HepG2 (cell line): ENCODE measurements at regions not wholly inside any gene's neighbourhood (a gene's known extent, or its start where the extent isn't known, plus 50 kb on each side); places are given as distances from the start of the nearest gene placed in this dataset.

Experiments used
- ATAC-seq: fragments of 200-7000 bp; cut with Tn5 transposase; 3 replicates; pipeline ENCODE4 v1.9.1; 2020; ENCODE audit warnings: mild to moderate bottlenecking, moderate library complexity
- BruUV-seq: library from RNA; stranded (reverse); fragments of 400-500 nt; replicated peaks from 2 replicates; lab custom pipeline; 2021; lab: Mats Ljungman, UMichigan
- CTCF ChIA-PET: fragments of 300-600 bp; formaldehyde crosslinking; extraction: SDS; loops from one replicate; lab custom pipeline; 2021; ENCODE audit warnings: low total read pairs, inconsistent platforms, low intra/inter-chr PET ratio; lab: Yijun Ruan, JAX
- POLR2A ChIA-PET: fragments of 350-600 bp; sonication (Branson Sonifier 250); formaldehyde crosslinking; loops from one replicate; lab custom pipeline; 2020; ENCODE audit warnings: antibody characterized with exemption, inconsistent platforms; lab: Yijun Ruan, JAX
- DNase-seq: peaks from one replicate; pipeline ENCODE4 v3.0.0-alpha.2; 2015; ENCODE audit warnings: low spot score
- FAIRE-seq: peaks from 3 replicates; lab custom pipeline; 2011; peaks lifted over from hg19 to GRCh38; lab: Jason Lieb, UNC
- H2AFZ ChIP-seq: one replicate; pipeline ENCODE4 v1.6.1; 2011; ENCODE audit warnings: low read length, inconsistent platforms
- H3K27ac ChIP-seq: fragments of 300-600 bp; 3 replicates; pipeline ENCODE4 v1.8.0; 2011; ENCODE audit warnings: mixed run types, mild to moderate bottlenecking, mixed read lengths, low read length, inconsistent platforms; ENCODE audit not compliant: insufficient read depth; ENCODE audit errors: extremely low read length
- H3K27me3 ChIP-seq, 2 experiments: fragments of 200-600 bp in 1 of 2; 2 replicates in 1 of 2; 3 replicates in 1 of 2; pipeline versions ENCODE4 v1.6.0 to v1.8.0; 2011; ENCODE audit warnings: low read length in 2 of 2, mild to moderate bottlenecking in 2 of 2, moderate library complexity in 2 of 2, inconsistent platforms in 1 of 2; ENCODE audit not compliant: insufficient read depth in 2 of 2, control insufficient read depth in 1 of 2
- H3K36me3 ChIP-seq, 2 experiments: fragments of 200-600 bp in 1 of 2; replicated peaks in 1 of 2; 2 replicates in 1 of 2; 3 replicates in 1 of 2; pipeline versions ENCODE4 v1.5.1 to v1.8.0; 2011; ENCODE audit warnings: low read length in 2 of 2, inconsistent platforms in 1 of 2; ENCODE audit not compliant: insufficient read depth in 2 of 2, control insufficient read depth in 1 of 2
- H3K4me1 ChIP-seq: 2 replicates; pipeline ENCODE4 v1.5.1; 2012; ENCODE audit warnings: low read length, inconsistent platforms; ENCODE audit not compliant: insufficient read depth
- H3K4me2 ChIP-seq: 2 replicates; pipeline ENCODE4 v1.6.0; 2011; ENCODE audit warnings: low read depth, low read length, inconsistent platforms
- H3K4me3 ChIP-seq, 3 experiments: fragments of 200-600 bp in 1 of 3; sonication (generic), shearing (Covaris generic) in 1 of 3; replicated peaks in 1 of 3; 2 replicates each; pipeline ENCODE4 v1.5.1; 2011 to 2016; ENCODE audit warnings: low read length in 3 of 3, inconsistent platforms in 2 of 3, low read depth in 2 of 3, mild to moderate bottlenecking in 2 of 3, control low read depth in 1 of 3, mixed read lengths in 1 of 3; ENCODE audit not compliant: insufficient read depth in 1 of 3
- H3K79me2 ChIP-seq: one replicate; pipeline ENCODE4 v1.6.1; 2011; ENCODE audit warnings: low read length, inconsistent platforms; ENCODE audit not compliant: insufficient read depth
- H3K9ac ChIP-seq: 2 replicates; pipeline ENCODE4 v1.6.0; 2011; ENCODE audit warnings: mild to moderate bottlenecking, low read depth, low read length, inconsistent platforms; ENCODE audit not compliant: insufficient read depth
- H3K9me3 ChIP-seq: 2 replicates; pipeline ENCODE4 v1.5.1; 2012; ENCODE audit warnings: mild to moderate bottlenecking, low read length
- H4K20me1 ChIP-seq: 2 replicates; pipeline ENCODE4 v1.6.0; 2011; ENCODE audit warnings: inconsistent platforms, mild to moderate bottlenecking, low read length, moderate library complexity; ENCODE audit not compliant: insufficient read depth
- ELF4 ChIP-seq: sonication (generic); formaldehyde crosslinking; IDR thresholded peaks from 2 replicates; pipeline ENCODE4 v1.5.0; 2020; ENCODE audit warnings: missing genetic modification reagents, mild to moderate bottlenecking, moderate library complexity, borderline replicate concordance
- TOPORS ChIP-seq: sonication (generic); formaldehyde crosslinking; IDR thresholded peaks from 2 replicates; pipeline ENCODE4 v1.8.0; 2023; ENCODE audit warnings: mild to moderate bottlenecking, missing genetic modification reagents
- ZNF83 ChIP-seq: sonication (generic); formaldehyde crosslinking; IDR thresholded peaks from 2 replicates; pipeline ENCODE4 v1.4.0; 2020; ENCODE audit warnings: missing genetic modification reagents, mild to moderate bottlenecking, borderline replicate concordance
- WGBS: methylation state at CpG from one replicate; pipeline ENCODE4 v1.1.6; 2017; ENCODE audit warnings: low lambda C conversion rate; 5-methylcytosine and 5-hydroxymethylcytosine counted together
- in situ Hi-C: cut with HindIII; loops from 2 replicates; pipeline ENCODE4 v1.10.0; 2017; ENCODE audit warnings: low pct_unique_long_range_greater_than_20kb; ENCODE audit not compliant: extremely low pct_ligation_motif_present
- intact Hi-C: fragments of 100-400 bp; cut with micrococcal nuclease; formaldehyde crosslinking; loops from one replicate; pipeline ENCODE4 v1.10.0; 2022; ENCODE audit not compliant: unreplicated experiment
- TF ChIP-seq, protein P1 (sequence below): sonication (generic); formaldehyde crosslinking; conservative IDR thresholded peaks from 2 replicates; pipeline ENCODE4 v1.8.0; 2022; ENCODE audit warnings: missing genetic modification reagents
- TF ChIP-seq, protein P2 (sequence below), 2 experiments: sonication (generic) in 1 of 2; formaldehyde crosslinking in 1 of 2; IDR thresholded peaks; 2 replicates each; pipeline versions ENCODE4 v1.5.1 to v1.6.1; 2011 to 2020; ENCODE audit warnings: borderline replicate concordance in 1 of 2, low read depth in 1 of 2, low read length in 1 of 2, mild to moderate bottlenecking in 1 of 2, missing genetic modification reagents in 1 of 2, moderate library complexity in 1 of 2

DNA sequence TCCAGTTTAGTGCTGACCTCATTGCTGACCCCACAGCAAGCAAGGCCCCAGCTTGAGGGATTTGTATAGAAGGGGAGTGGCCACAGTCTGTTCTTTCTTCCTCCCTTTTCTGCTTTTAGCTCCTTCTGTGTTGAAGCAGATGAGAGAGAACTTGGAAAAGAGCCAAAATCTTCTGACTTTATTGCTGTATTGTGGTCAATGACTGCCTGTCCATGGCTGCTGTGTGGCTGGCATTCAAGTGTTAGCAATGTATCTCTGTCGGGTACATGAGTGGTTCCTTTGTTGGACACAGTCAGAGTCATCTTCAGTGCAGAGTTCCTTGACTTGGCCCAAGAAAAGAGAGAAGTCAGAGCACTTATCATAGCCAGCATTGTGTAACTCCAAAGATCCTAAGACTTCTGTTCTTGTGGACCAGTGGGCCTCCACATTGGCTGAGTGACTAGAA, 154.1 kb downstream of the LRRC70 start (continued):
- TF ChIP-seq, protein P1, sequence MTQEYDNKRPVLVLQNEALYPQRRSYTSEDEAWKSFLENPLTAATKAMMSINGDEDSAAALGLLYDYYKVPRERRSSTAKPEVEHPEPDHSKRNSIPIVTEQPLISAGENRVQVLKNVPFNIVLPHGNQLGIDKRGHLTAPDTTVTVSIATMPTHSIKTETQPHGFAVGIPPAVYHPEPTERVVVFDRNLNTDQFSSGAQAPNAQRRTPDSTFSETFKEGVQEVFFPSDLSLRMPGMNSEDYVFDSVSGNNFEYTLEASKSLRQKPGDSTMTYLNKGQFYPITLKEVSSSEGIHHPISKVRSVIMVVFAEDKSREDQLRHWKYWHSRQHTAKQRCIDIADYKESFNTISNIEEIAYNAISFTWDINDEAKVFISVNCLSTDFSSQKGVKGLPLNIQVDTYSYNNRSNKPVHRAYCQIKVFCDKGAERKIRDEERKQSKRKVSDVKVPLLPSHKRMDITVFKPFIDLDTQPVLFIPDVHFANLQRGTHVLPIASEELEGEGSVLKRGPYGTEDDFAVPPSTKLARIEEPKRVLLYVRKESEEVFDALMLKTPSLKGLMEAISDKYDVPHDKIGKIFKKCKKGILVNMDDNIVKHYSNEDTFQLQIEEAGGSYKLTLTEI (CRISPR knock-in tag) = no peak
- TF ChIP-seq, protein P2, sequence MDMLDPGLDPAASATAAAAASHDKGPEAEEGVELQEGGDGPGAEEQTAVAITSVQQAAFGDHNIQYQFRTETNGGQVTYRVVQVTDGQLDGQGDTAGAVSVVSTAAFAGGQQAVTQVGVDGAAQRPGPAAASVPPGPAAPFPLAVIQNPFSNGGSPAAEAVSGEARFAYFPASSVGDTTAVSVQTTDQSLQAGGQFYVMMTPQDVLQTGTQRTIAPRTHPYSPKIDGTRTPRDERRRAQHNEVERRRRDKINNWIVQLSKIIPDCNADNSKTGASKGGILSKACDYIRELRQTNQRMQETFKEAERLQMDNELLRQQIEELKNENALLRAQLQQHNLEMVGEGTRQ (IDR thresholded peaks at IDR 0.05; ENCODE audit: low read depth, low read length) = no peak
- TF ChIP-seq, protein P2 (CRISPR knock-in tag; IDR thresholded peaks at IDR 0.05; ENCODE audit: borderline replicate concordance) = no peak
- TF ChIP-seq ELF4 = no peak
- no peak for TF ChIP-seq TOPORS (CRISPR knock-in tag)

DNA sequence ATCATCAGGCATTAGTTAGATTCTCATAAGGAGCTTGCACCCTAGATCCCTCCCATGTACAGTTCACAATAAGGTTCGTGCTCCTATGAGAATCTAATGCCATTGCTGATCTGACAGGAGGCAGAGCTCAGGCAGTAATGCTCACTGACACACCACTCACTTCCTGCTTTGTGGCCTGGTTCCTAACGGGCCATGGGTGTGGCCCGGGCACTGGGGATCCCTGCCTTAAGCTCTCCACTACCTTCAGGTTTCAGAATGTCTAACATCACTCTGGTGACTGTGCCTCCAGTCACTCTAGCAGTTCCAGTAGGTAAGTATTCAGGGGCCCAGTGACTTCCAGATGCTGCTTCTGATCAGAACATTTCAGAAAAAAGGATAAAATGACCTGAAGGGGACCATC, 152.4 kb downstream of the LRRC70 start:
- no peak overlapping the region for H3K27ac ChIP-seq
- in situ Hi-C loops (no loop called here), intact Hi-C loops (no loop called here)
- no peaks in the 10 kb centered on the region for H3K9me3 ChIP-seq
- ATAC-seq (no peak), FAIRE-seq (no peak), DNase-seq (no peak)
- WGBS = 4% methylated on average over 3 of the region's 3 CpGs
- no peaks in the 10 kb centered on the region for H3K79me2 ChIP-seq
- no peaks in the 10 kb centered on the region for H3K4me1 ChIP-seq
- no peak overlapping the region for H3K4me3 ChIP-seq
- CTCF ChIA-PET = no interaction called here
- H3K36me3 ChIP-seq = no peaks in the 10 kb centered on the region
- no peak overlapping the region for H3K4me2 ChIP-seq
- H2AFZ ChIP-seq = no peak overlapping the region
- no peak for TF ChIP-seq ZNF83 (CRISPR knock-in tag)
- TF ChIP-seq, all 625 proteins: peak for 0
- BruUV-seq = no TSS peak
- Histone ChIP-seq H4K20me1 (no peaks in the 10 kb centered on the region), H3K27me3 (no peaks in the 10 kb centered on the region), H3K9ac (no peak overlapping the region)
- POLR2A ChIA-PET = no interaction called here
